GM11168 (cell line): ENCODE measurements at regions not wholly inside any gene's neighbourhood (a gene's known extent, or its start where the extent isn't known, plus 50 kb on each side); places are given as distances from the start of the nearest gene placed in this dataset.
"Not testable (repeated sequence)": the region's sequence is repeated elsewhere in the genome, so short reads cannot be mapped to it uniquely, and the experiment has no call there.

Experiments used
- in situ Hi-C: fragments of 300-500 bp; cut with MboI; formaldehyde crosslinking; loops from one replicate; pipeline ENCODE4 v1.12.0; 2022; ENCODE audit warnings: low sequenced_read_pairs; ENCODE audit not compliant: unreplicated experiment

- in situ Hi-C loops, result no loop called here
Measured at GRCh38 chr14:45998554-45998953, 653.0 kb downstream of the RPL10L start.

GRCh38 chr14:45990252-45990651 is 661.3 kb downstream of the RPL10L start:
- in situ Hi-C loops, result no loop called here

- in situ Hi-C loops, result no loop called here
Measured at GRCh38 chr14:45976001-45976400, 675.6 kb downstream of the RPL10L start.

GRCh38 chr14:45972416-45972815 is 679.2 kb downstream of the RPL10L start:
- in situ Hi-C loops, result no loop called here

- in situ Hi-C loops, result no loop called here
Measured at GRCh38 chr14:45970621-45971020, 681.0 kb downstream of the RPL10L start.

GRCh38 chr14:45968037-45968436 is 683.5 kb downstream of the RPL10L start:
- in situ Hi-C loops, result no loop called here

- in situ Hi-C loops, result no loop called here
Measured at GRCh38 chr14:45949479-45949878, 696.5 kb upstream of the MIS18BP1 start.

- in situ Hi-C loops, result no loop called here
Measured at GRCh38 chr14:45947830-45948229, 694.8 kb upstream of the MIS18BP1 start.

GRCh38 chr14:45946251-45946650 is 693.2 kb upstream of the MIS18BP1 start:
- in situ Hi-C loops, result no loop called here

GRCh38 chr14:45940318-45940717 is 687.3 kb upstream of the MIS18BP1 start:
- in situ Hi-C loops, result no loop called here

- in situ Hi-C loops, result no loop called here
Measured at GRCh38 chr14:45939572-45939971, 686.6 kb upstream of the MIS18BP1 start.

GRCh38 chr14:45919995-45920394 is 667.0 kb upstream of the MIS18BP1 start:
- in situ Hi-C loops, result not testable (repeated sequence)

GRCh38 chr14:45916340-45916953 is 663.4 kb upstream of the MIS18BP1 start:
- in situ Hi-C loops, result no loop called here

- in situ Hi-C loops, result no loop called here
Measured at GRCh38 chr14:45907782-45908181, 654.8 kb upstream of the MIS18BP1 start.

- in situ Hi-C loops, result no loop called here
Measured at GRCh38 chr14:45906257-45906656, 653.3 kb upstream of the MIS18BP1 start.

- in situ Hi-C loops, result no loop called here
Measured at GRCh38 chr14:45905672-45906071, 652.7 kb upstream of the MIS18BP1 start.

- in situ Hi-C loops, result no loop called here
Measured at GRCh38 chr14:45904314-45904713, 651.3 kb upstream of the MIS18BP1 start.

GRCh38 chr14:45902241-45902640 is 649.2 kb upstream of the MIS18BP1 start:
- in situ Hi-C loops, result no loop called here

- in situ Hi-C loops, result no loop called here
Measured at GRCh38 chr14:45897439-45897838, 644.4 kb upstream of the MIS18BP1 start.

GRCh38 chr14:45893127-45893526 is 640.1 kb upstream of the MIS18BP1 start:
- in situ Hi-C loops, result no loop called here

GRCh38 chr14:45891417-45892080 is 638.5 kb upstream of the MIS18BP1 start:
- in situ Hi-C loops, result no loop called here

GRCh38 chr14:45888766-45889285 is 635.8 kb upstream of the MIS18BP1 start:
- in situ Hi-C loops, result not testable (repeated sequence)
